ENCODE measurements at regions not wholly inside any gene's neighbourhood (a gene's known extent, or its start where the extent isn't known, plus 50 kb on each side); places are given as distances from the start of the nearest gene placed in this dataset.
"Not testable (repeated sequence)": the region's sequence is repeated elsewhere in the genome, so short reads cannot be mapped to it uniquely, and the experiment has no call there.

GRCh38 chr5:67792891-67793290 lies 422.7 kb upstream of the PIK3R1 start:
- Mint-ChIP-seq H3K27me3 (no peaks in the 10 kb centered on the region), H3K27ac (no peak overlapping the region), H3K36me3 (ENCODE audit: low read depth) (no peaks in the 10 kb centered on the region), H3K4me3 (no peak overlapping the region), H3K4me1 (ENCODE audit: low read depth) (no peaks in the 10 kb centered on the region), H3K9me3 (no peaks in the 10 kb centered on the region)
- ChIA-PET POLR2A (no interaction called here), CTCF (no interaction called here)
- ATAC-seq (no peak), DNase-seq (no peak)
- intact Hi-C loops (cut with micrococcal nuclease): no loop called here
- TF ChIP-seq CTCF (IDR thresholded peaks at IDR 0.05): no peak

GRCh38 chr5:67790390-67790789 lies 425.2 kb upstream of the PIK3R1 start:
- POLR2A ChIA-PET: no interaction called here
- Mint-ChIP-seq H3K36me3 (ENCODE audit: low read depth) (no peaks in the 10 kb centered on the region), H3K9me3 (no peaks in the 10 kb centered on the region), H3K27ac (no peak overlapping the region), H3K4me1 (ENCODE audit: low read depth) (no peaks in the 10 kb centered on the region), H3K4me3 (no peak overlapping the region), H3K27me3 (no peaks in the 10 kb centered on the region)
- TF ChIP-seq CTCF (IDR thresholded peaks at IDR 0.05): no peak
- intact Hi-C loops (cut with micrococcal nuclease): no loop called here
- CTCF ChIA-PET: no interaction called here
- no peak for DNase-seq
- ATAC-seq: no peak

- H3K4me3 Mint-ChIP-seq; H3K27me3 Mint-ChIP-seq; H3K9me3 Mint-ChIP-seq; H3K27ac Mint-ChIP-seq; H3K36me3 Mint-ChIP-seq (ENCODE audit: low read depth); ATAC-seq; H3K4me1 Mint-ChIP-seq (ENCODE audit: low read depth); intact Hi-C loops (cut with micrococcal nuclease); POLR2A ChIA-PET; CTCF ChIA-PET; DNase-seq: not testable (repeated sequence)
Observed at GRCh38 chr5:67779893-67780623, 435.5 kb upstream of the PIK3R1 start.

- DNase-seq (no peak), ATAC-seq (no peak)
- TF ChIP-seq CTCF (IDR thresholded peaks at IDR 0.05): no peak
- no peak overlapping the region for H3K27ac Mint-ChIP-seq
- intact Hi-C loops (cut with micrococcal nuclease): no loop called here
- no peak overlapping the region for H3K4me3 Mint-ChIP-seq
- peaks cover 2% of the 10 kb centered on the region for H3K4me1 Mint-ChIP-seq (ENCODE audit: low read depth)
- ChIA-PET CTCF (no interaction called here), POLR2A (no interaction called here)
- no peaks in the 10 kb centered on the region for H3K9me3 Mint-ChIP-seq
- peaks cover 3% of the 10 kb centered on the region for H3K27me3 Mint-ChIP-seq
- H3K36me3 Mint-ChIP-seq (ENCODE audit: low read depth): no peaks in the 10 kb centered on the region
Observed at GRCh38 chr5:67774786-67775185, 440.8 kb upstream of the PIK3R1 start.

GRCh38 chr5:67774267-67774552 lies 441.3 kb upstream of the PIK3R1 start:
- Mint-ChIP-seq H3K4me1 (ENCODE audit: low read depth) (peaks cover 2% of the 10 kb centered on the region), H3K9me3 (no peaks in the 10 kb centered on the region), H3K27ac (no peak overlapping the region), H3K36me3 (ENCODE audit: low read depth) (no peaks in the 10 kb centered on the region), H3K27me3 (peaks cover 3% of the 10 kb centered on the region), H3K4me3 (no peak overlapping the region)
- no peak for ATAC-seq
- ChIA-PET CTCF (no interaction called here), POLR2A (no interaction called here)
- TF ChIP-seq CTCF (IDR thresholded peaks at IDR 0.05): no peak
- DNase-seq: no peak
- intact Hi-C loops (cut with micrococcal nuclease): no loop called here
